ENCODE measurements at regions not wholly inside any gene's neighbourhood (a gene's known extent, or its start where the extent isn't known, plus 50 kb on each side); places are given as distances from the start of the nearest gene placed in this dataset.

DNA sequence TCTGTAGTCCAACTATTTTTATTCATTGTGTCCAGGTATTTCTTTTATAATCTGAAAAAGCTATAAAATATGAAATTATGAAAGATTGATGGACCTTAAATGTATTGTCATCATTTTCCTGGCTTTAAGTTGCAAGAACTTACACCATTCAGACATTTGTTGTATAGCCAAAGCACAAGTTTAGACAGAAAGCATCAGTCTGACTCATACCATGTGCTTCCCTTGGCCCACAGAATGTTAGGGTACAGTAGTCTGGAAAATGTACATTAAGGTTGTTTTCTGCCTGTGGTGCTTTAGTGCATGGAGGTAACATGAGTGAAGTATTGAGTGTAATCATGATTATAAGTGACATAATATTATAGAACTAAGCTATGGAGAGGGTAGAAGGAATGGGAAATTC is 1002.5 kb downstream of the BCL11B start:
- TF ChIP-seq POLR2AphosphoS5 (IDR thresholded peaks at IDR 0.05; ENCODE audit: insufficient read depth, low read depth, low read length) (no peak), MYC (IDR thresholded peaks at IDR 0.05; ENCODE audit: low read depth, low read length) (no peak), EZH2 (IDR thresholded peaks at IDR 0.05; ENCODE audit: borderline replicate concordance, low read depth, low read length, severe bottlenecking) (no peak), JUN (IDR thresholded peaks at IDR 0.05; ENCODE audit: borderline replicate concordance, insufficient read depth, insufficient read length, low read depth) (no peak)
- TF ChIP-seq, protein P1, sequence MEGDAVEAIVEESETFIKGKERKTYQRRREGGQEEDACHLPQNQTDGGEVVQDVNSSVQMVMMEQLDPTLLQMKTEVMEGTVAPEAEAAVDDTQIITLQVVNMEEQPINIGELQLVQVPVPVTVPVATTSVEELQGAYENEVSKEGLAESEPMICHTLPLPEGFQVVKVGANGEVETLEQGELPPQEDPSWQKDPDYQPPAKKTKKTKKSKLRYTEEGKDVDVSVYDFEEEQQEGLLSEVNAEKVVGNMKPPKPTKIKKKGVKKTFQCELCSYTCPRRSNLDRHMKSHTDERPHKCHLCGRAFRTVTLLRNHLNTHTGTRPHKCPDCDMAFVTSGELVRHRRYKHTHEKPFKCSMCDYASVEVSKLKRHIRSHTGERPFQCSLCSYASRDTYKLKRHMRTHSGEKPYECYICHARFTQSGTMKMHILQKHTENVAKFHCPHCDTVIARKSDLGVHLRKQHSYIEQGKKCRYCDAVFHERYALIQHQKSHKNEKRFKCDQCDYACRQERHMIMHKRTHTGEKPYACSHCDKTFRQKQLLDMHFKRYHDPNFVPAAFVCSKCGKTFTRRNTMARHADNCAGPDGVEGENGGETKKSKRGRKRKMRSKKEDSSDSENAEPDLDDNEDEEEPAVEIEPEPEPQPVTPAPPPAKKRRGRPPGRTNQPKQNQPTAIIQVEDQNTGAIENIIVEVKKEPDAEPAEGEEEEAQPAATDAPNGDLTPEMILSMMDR (IDR thresholded peaks at IDR 0.05; ENCODE audit: extremely low read depth in 1 of 2, insufficient read depth in 1 of 2, low read depth in 1 of 2, low read length in 2 of 2): no peak
- TF ChIP-seq, protein P2, sequence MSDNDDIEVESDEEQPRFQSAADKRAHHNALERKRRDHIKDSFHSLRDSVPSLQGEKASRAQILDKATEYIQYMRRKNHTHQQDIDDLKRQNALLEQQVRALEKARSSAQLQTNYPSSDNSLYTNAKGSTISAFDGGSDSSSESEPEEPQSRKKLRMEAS (IDR thresholded peaks at IDR 0.05; ENCODE audit: insufficient read depth, insufficient read length): no peak
